ENCODE measurements at regions not wholly inside any gene's neighbourhood (a gene's known extent, or its start where the extent isn't known, plus 50 kb on each side); places are given as distances from the start of the nearest gene placed in this dataset.
A peak's percentile ranks its signal among the peaks of the same experiment; 100 is the strongest.

DNA sequence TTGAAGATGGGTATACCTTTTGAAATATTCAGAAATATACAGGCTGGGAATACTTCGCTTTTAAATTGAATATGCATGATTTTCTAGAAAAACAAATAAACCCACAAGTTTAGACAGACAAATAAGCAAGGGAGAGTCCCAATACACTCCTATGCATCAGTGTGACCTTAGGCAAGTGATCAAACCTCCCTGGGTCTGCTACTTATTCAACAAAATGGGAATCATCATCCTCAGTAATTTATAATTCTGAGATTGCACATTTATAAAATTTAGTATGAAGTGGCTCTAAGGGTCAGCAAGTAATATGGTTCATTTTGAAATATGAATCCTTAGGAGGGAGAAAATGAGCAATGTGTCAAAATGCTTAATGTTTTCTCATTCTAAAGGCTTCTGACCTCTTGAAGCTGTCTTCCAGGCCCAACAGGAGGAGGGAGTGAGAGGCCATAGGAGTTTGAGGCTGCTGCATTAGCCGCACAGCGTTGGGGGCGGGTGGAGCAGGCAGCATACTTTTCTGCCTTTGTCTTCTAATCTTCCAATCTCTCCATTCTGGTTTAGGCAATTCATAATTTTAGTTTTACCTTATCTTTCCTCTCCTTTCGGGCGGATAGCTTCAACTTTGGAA is 155.1 kb downstream of the TRIB2 start:
- CTCF ChIA-PET (ENCODE audit: partially characterized antibody): no interaction called here
- no peak overlapping the region for H2BK15ac ChIP-seq (ENCODE audit: low read length)
- H4K8ac ChIP-seq (ENCODE audit: extremely low read depth, insufficient read depth, low read length): no peak overlapping the region
- no peak overlapping the region for H4K5ac ChIP-seq (ENCODE audit: insufficient read length, low read depth, low read length)
- H2BK20ac ChIP-seq (ENCODE audit: low read length): no peak overlapping the region
- DNase-seq (ENCODE audit: low read depth in 1 of 2, low spot score in 2 of 2) (no peak), FAIRE-seq (no peak)
- no peaks in the 10 kb centered on the region for H4K20me1 ChIP-seq (replicated peaks in 1 of 2; ENCODE audit: control insufficient read depth in 1 of 2, insufficient read depth in 2 of 2, low read length in 2 of 2)
- 89% methylated on average over 6 of the region's 6 CpGs; no CpG with 5 or more reads in 1 of the 2 experiments for WGBS, 2 experiments (ENCODE audit: extremely low coverage in 1 of 2, insufficient coverage in 1 of 2, insufficient read length in 1 of 2, insufficient replicate concordance in 2 of 2, low coverage in 1 of 2, low lambda C conversion rate in 2 of 2, missing lambda C conversion rate in 1 of 2)
- no peak overlapping the region for H3K4me3 ChIP-seq (ENCODE audit: extremely low read depth in 1 of 4, insufficient read depth in 2 of 4, low read depth in 3 of 4, low read length in 4 of 4)
- no peak overlapping the region for H2BK5ac ChIP-seq (ENCODE audit: low read depth, low read length)
- POLR2A ChIA-PET (ENCODE audit: partially characterized antibody): no interaction called here
- 0 out of 2 replicates have a peak overlapping the region, but pooled peaks have one; percentile 34 for H2AFZ ChIP-seq (ENCODE audit: low read length)
- H2BK12ac ChIP-seq (ENCODE audit: low read depth, low read length): no peak overlapping the region
- H3K27ac ChIP-seq (ENCODE audit: low read depth, low read length): no peak overlapping the region
- H3K4me2 ChIP-seq (ENCODE audit: insufficient read depth in 1 of 2, low read depth in 2 of 2, low read length in 2 of 2): no peak overlapping the region
- H3K79me1 ChIP-seq (ENCODE audit: low read depth, low read length): no peaks in the 10 kb centered on the region
- no peaks in the 10 kb centered on the region for H3K23me2 ChIP-seq (ENCODE audit: low read depth, low read length)
- H3K23ac ChIP-seq (ENCODE audit: insufficient read length): no peak overlapping the region
- no peak overlapping the region for H3K18ac ChIP-seq (ENCODE audit: extremely low read depth, low read length)
- no peak overlapping the region for H2BK120ac ChIP-seq (replicated peaks; ENCODE audit: low read depth, low read length)
- no peak overlapping the region for H3K14ac ChIP-seq (ENCODE audit: insufficient read length)
- no peak overlapping the region for H3K9ac ChIP-seq (replicated peaks in 1 of 4; ENCODE audit: extremely low read depth in 1 of 4, low read depth in 3 of 4, low read length in 3 of 4)
- H3K4ac ChIP-seq (replicated peaks; ENCODE audit: insufficient read length, low read depth, low read length): no peak overlapping the region
- H3K9me3 ChIP-seq (ENCODE audit: insufficient read depth in 2 of 2, low read depth in 1 of 2, low read length in 1 of 2): no peaks in the 10 kb centered on the region
- no peaks in the 10 kb centered on the region for H3K36me3 ChIP-seq (ENCODE audit: control insufficient read depth in 2 of 4, insufficient read depth in 4 of 4, low read length in 3 of 4)
- H3K56ac ChIP-seq (replicated peaks; ENCODE audit: insufficient read length, low read depth, low read length): no peak overlapping the region
- no peak overlapping the region for H2AK5ac ChIP-seq (ENCODE audit: low read depth, low read length)
- H4K91ac ChIP-seq (replicated peaks; ENCODE audit: insufficient read length, low read length): no peak overlapping the region
- no peaks in the 10 kb centered on the region for H3K27me3 ChIP-seq (replicated peaks in 1 of 4; ENCODE audit: control insufficient read depth in 3 of 4, extremely low read depth in 1 of 4, insufficient read depth in 3 of 4, low read length in 3 of 4)
- H3K79me2 ChIP-seq (ENCODE audit: control insufficient read depth in 1 of 2, insufficient read depth in 2 of 2, low read length in 2 of 2): no peaks in the 10 kb centered on the region
- no peaks in the 10 kb centered on the region for H3K4me1 ChIP-seq (replicated peaks in 1 of 4; ENCODE audit: control insufficient read depth in 3 of 4, insufficient read depth in 4 of 4, low read length in 3 of 4)
- TF ChIP-seq KDM1A (IDR thresholded peaks at IDR 0.05; ENCODE audit: borderline replicate concordance, low read length): no peak
- TF ChIP-seq, protein P1, sequence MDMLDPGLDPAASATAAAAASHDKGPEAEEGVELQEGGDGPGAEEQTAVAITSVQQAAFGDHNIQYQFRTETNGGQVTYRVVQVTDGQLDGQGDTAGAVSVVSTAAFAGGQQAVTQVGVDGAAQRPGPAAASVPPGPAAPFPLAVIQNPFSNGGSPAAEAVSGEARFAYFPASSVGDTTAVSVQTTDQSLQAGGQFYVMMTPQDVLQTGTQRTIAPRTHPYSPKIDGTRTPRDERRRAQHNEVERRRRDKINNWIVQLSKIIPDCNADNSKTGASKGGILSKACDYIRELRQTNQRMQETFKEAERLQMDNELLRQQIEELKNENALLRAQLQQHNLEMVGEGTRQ (IDR thresholded peaks at IDR 0.05; ENCODE audit: low read length): no peak
- TF ChIP-seq CHD1 (IDR thresholded peaks at IDR 0.05; ENCODE audit: low read depth, low read length): no peak
- no peak for TF ChIP-seq SP2 (IDR thresholded peaks at IDR 0.05; ENCODE audit: low read length)
- TF ChIP-seq BRCA1 (IDR thresholded peaks at IDR 0.05; ENCODE audit: low read depth, low read length): no peak
- TF ChIP-seq EGR1 (IDR thresholded peaks at IDR 0.05; ENCODE audit: borderline replicate concordance, low read depth, low read length): no peak
- TF ChIP-seq SIN3A (conservative IDR thresholded peaks at IDR 0.05 in 1 of 2, IDR thresholded peaks at IDR 0.05 in 1 of 2; ENCODE audit: low read depth in 1 of 2, low read length in 2 of 2): no peak
- TF ChIP-seq GABPA (IDR thresholded peaks at IDR 0.05; ENCODE audit: borderline replicate concordance, insufficient read depth, low read length): no peak
- TF ChIP-seq TEAD4 (IDR thresholded peaks at IDR 0.05; ENCODE audit: low read depth, low read length): no peak
- no peak for TF ChIP-seq EP300 (IDR thresholded peaks at IDR 0.05; ENCODE audit: borderline replicate concordance in 1 of 2, low read depth in 2 of 2, low read length in 2 of 2)
- no peak for TF ChIP-seq CBX8 (IDR thresholded peaks at IDR 0.05; ENCODE audit: borderline replicate concordance, low read depth, low read length)
- TF ChIP-seq CREB1 (IDR thresholded peaks at IDR 0.05): no peak
- no peak for TF ChIP-seq KDM4A (IDR thresholded peaks at IDR 0.05; ENCODE audit: low read depth, low read length, severe bottlenecking)
- no peak for TF ChIP-seq CHD2 (IDR thresholded peaks at IDR 0.05; ENCODE audit: low read length)

All from H1 (cell line).